ENCODE measurements at regions not wholly inside any gene's neighbourhood (a gene's known extent, or its start where the extent isn't known, plus 50 kb on each side); places are given as distances from the start of the nearest gene placed in this dataset.

DNA sequence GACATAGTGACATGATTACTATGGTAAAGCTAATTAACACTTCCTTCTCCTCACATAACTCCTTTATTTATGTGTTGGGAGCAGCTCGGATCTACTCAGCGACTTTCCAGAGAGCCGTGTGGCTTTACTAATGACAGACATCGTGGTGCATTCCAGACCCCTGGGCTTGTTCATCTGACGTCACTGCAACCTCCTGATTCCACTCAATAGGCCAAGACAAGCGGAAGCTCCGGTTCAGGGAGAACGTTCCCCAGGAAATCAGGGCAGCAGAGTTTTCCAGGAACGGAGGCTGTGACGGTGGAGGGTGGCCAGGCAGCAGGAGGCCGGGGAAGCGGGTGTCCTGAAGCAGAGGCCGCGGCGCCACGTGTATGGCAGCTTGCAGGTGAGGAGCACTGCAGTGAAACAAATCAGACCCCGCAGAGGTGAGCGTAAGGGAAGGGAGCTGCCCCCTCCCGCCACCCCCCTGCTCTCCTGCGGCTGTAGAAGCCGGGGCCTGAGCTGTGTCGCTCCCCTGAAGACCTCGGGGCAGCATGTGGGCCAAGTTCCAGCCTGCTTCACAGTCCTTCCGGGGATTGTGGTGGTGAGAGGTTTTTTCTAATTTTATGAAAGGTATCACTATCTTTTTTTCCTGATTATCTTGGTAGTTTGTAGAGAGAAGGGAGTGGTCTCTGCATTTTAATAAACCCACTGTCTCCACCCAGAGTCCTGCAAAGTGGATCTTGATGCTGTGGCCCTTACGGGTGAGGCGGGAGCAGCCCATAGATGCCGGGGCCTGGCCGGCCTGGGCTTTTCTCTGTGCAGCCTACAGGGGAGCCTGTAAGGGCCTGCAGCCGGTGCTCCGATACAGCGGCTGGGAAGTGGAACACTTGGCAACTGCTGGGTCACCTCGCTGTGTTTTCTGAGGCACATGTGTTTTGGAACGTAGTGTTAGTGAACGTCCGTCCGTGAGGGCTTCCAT, 220.4 kb upstream of the IRX4 start:
- DNase-seq (ENCODE audit: insufficient read length, low spot score) (no peak), FAIRE-seq (no peak)
- TF ChIP-seq, protein P1, sequence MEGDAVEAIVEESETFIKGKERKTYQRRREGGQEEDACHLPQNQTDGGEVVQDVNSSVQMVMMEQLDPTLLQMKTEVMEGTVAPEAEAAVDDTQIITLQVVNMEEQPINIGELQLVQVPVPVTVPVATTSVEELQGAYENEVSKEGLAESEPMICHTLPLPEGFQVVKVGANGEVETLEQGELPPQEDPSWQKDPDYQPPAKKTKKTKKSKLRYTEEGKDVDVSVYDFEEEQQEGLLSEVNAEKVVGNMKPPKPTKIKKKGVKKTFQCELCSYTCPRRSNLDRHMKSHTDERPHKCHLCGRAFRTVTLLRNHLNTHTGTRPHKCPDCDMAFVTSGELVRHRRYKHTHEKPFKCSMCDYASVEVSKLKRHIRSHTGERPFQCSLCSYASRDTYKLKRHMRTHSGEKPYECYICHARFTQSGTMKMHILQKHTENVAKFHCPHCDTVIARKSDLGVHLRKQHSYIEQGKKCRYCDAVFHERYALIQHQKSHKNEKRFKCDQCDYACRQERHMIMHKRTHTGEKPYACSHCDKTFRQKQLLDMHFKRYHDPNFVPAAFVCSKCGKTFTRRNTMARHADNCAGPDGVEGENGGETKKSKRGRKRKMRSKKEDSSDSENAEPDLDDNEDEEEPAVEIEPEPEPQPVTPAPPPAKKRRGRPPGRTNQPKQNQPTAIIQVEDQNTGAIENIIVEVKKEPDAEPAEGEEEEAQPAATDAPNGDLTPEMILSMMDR (IDR thresholded peaks at IDR 0.05; ENCODE audit: insufficient read depth, missing control alignments), result no peak

DNA sequence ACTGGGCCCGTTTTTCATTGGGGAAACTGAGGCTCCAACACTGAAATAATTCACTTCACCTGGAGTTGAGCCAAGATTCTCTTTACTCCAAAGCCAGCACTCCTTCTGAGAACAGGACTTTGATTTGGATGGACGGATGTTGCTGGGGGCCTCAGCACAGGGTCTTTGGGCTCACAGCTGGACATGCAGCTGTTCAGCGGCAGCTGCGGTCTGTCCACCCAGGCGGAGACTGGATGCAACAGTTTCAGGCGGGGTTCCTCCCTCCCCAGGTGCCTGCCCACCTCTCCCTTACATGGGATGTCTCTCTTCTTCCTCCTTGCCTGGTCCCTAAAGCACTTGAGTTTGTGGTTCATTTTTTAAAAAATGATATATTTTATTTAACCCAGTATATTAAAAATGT, 219.0 kb upstream of the IRX4 start:
- no peak for FAIRE-seq
- TF ChIP-seq, protein P1 (IDR thresholded peaks at IDR 0.05; ENCODE audit: insufficient read depth, missing control alignments), result no peak
- no peak for DNase-seq (ENCODE audit: insufficient read length, low spot score)

DNA sequence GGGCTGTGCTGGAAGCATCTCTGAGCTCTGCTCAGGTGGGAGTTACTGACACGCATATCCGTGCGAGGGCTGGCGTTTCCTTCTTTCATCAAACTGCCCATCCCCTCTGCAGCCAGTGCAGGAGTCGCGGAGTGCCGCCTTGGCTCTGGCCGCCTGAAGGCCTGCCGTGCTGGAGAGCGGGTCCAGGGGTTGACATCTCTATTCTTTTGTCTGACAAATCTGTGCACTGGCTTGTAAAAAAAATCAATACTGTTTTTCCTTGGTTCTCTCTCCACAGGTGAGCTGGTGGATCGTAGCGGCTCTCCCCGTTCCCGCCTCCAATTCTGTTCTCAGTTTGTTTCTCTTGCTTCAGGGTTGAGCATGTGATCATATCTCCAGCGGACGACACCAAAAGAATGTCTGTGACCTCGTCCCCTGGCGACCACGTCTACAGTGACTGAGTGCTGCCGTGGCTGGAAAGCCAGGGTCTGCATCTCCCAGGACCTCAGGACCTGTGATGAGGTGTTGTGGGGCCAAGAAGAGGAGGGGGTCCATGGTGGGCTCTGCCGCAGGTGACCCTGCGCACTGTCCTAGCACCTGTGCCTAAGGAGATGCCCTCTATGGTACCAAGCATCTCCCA, 214.3 kb upstream of the IRX4 start:
- TF ChIP-seq, protein P1 (IDR thresholded peaks at IDR 0.05; ENCODE audit: insufficient read depth, missing control alignments), result no peak
- DNase-seq (ENCODE audit: insufficient read length, low spot score), result no peak
- FAIRE-seq, result no peak

DNA sequence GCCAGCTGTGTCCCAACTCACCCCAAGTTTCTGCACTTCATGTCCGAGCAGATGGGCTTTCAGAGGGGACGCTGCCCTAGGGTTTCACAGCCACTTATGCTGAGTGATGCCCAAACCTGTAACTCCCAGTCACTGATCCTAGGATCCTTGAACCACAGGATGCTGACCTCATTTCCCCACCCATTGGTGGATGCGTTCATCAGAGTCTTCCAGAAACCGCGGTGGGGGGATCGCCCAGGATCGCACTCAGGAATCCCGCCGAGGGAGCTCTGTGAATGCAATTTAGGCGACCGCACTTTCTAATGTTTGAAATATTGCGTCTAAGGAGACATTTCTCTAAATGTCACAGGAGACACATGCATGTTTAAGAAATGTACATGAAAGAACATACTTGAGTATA, 212.3 kb upstream of the IRX4 start:
- no peak for FAIRE-seq
- TF ChIP-seq, protein P1 (IDR thresholded peaks at IDR 0.05; ENCODE audit: insufficient read depth, missing control alignments), result no peak
- no peak for DNase-seq (ENCODE audit: insufficient read length, low spot score)

DNA sequence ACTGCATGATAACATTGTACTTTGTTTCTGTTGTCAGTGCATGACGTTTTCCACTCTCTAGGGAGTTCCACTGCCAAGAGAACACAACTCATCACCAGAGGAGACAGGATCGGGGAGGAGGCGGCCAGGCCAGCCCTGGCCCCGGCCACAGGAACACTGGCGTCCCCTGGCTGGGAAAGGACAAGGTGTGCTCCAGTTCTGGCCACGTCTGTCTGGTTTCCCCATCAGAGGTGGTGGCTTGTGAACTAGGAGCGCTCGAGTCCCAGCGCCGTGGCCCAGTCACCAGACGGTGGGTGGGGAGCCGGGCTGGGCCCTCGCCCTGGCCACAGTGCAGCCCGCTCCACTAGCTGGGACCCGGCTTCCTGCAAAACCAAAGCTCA, 211.9 kb upstream of the IRX4 start:
- FAIRE-seq (no peak), DNase-seq (ENCODE audit: insufficient read length, low spot score) (no peak)
- TF ChIP-seq, protein P1 (IDR thresholded peaks at IDR 0.05; ENCODE audit: insufficient read depth, missing control alignments), result no peak

DNA sequence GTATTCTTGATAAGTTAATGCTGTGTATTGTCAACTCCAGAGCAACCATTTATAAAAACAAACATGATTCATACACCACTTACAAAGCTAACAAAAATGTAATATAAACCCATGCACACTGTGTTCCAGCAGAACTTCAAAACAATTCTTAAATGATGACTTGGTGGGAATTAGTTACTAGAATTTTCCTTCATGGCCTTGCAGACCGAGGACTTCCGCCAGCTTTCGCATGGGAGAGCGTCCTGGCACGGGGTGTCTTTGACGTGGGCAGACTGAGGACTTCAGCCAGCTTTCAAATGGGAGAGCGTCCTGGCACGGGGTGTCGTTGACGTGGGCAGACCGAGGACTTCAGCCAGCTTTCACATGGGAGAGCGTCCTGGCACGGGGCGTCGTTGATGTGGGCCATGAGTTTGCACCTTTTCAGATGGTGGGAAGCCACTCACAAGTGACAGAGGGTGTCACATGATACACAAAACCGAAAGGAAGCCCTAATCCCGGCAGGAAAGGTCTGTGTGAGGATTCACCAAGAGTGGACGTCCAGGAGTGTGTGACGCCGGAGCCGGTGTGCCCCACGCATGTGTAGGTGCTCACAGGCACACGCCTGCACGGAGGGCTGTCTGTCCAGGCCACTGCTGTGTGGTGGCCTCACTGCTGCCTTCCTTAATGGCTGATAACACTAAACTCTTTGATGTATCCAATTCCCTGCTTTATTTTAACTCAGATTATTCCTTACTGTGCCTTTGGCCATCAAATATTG, 211.3 kb upstream of the IRX4 start:
- FAIRE-seq, result no peak
- DNase-seq (ENCODE audit: insufficient read length, low spot score), result no peak
- TF ChIP-seq, protein P1 (IDR thresholded peaks at IDR 0.05; ENCODE audit: insufficient read depth, missing control alignments), result no peak

Data from D721Med (cell line).